ENCODE measurements at regions not wholly inside any gene's neighbourhood (a gene's known extent, or its start where the extent isn't known, plus 50 kb on each side); places are given as distances from the start of the nearest gene placed in this dataset.

- TF ChIP-seq USF1 (IDR thresholded peaks at IDR 0.05) (no peak), EP300 (IDR thresholded peaks at IDR 0.05; ENCODE audit: borderline replicate concordance) (no peak), TEAD4 (IDR thresholded peaks at IDR 0.05) (no peak), EGR1 (IDR thresholded peaks at IDR 0.05) (no peak), MAX (IDR thresholded peaks at IDR 0.05) (no peak), RAD21 (IDR thresholded peaks at IDR 0.05; ENCODE audit: low read depth) (no peak), TCF12 (IDR thresholded peaks at IDR 0.05; ENCODE audit: low read depth) (no peak), REST (IDR thresholded peaks at IDR 0.05; ENCODE audit: low read depth) (no peak), YY1 (IDR thresholded peaks at IDR 0.05; ENCODE audit: low read depth) (no peak), CREB1 (IDR thresholded peaks at IDR 0.05; ENCODE audit: low read depth) (no peak)
These were observed 193.5 kb upstream of the ANKH start for GRCh38 chr5:15065091-15065490.

- TF ChIP-seq MAX (IDR thresholded peaks at IDR 0.05) (no peak), REST (IDR thresholded peaks at IDR 0.05; ENCODE audit: low read depth) (no peak), EGR1 (IDR thresholded peaks at IDR 0.05) (no peak), CREB1 (IDR thresholded peaks at IDR 0.05; ENCODE audit: low read depth) (no peak), RAD21 (IDR thresholded peaks at IDR 0.05; ENCODE audit: low read depth) (no peak)
These were observed 192.8 kb upstream of the ANKH start for GRCh38 chr5:15064396-15064795.

- TF ChIP-seq CEBPB (IDR thresholded peaks at IDR 0.05) (no peak), YY1 (IDR thresholded peaks at IDR 0.05; ENCODE audit: low read depth) (no peak), TCF12 (IDR thresholded peaks at IDR 0.05; ENCODE audit: low read depth) (no peak), EP300 (IDR thresholded peaks at IDR 0.05; ENCODE audit: borderline replicate concordance) (no peak), NFIC (IDR thresholded peaks at IDR 0.05) (no peak), REST (IDR thresholded peaks at IDR 0.05; ENCODE audit: low read depth) (no peak), EGR1 (IDR thresholded peaks at IDR 0.05) (no peak), USF1 (IDR thresholded peaks at IDR 0.05) (no peak), TEAD4 (IDR thresholded peaks at IDR 0.05) (no peak), FOXM1 (IDR thresholded peaks at IDR 0.05; ENCODE audit: borderline replicate concordance, low read depth) (no peak)
These were observed 185.5 kb upstream of the ANKH start for GRCh38 chr5:15056988-15057592.

GRCh38 chr5:15044521-15044920 lies 172.9 kb upstream of the ANKH start:
- TF ChIP-seq USF1 (IDR thresholded peaks at IDR 0.05) (no peak), EP300 (IDR thresholded peaks at IDR 0.05; ENCODE audit: borderline replicate concordance) (no peak), NFIC (IDR thresholded peaks at IDR 0.05) (no peak), ZBTB7A (IDR thresholded peaks at IDR 0.05; ENCODE audit: low read depth) (no peak), REST (IDR thresholded peaks at IDR 0.05; ENCODE audit: low read depth) (no peak), TCF12 (IDR thresholded peaks at IDR 0.05; ENCODE audit: low read depth) (no peak)

Measured in Ishikawa (cell line).